HG03469 (cell line): ENCODE measurements at regions not wholly inside any gene's neighbourhood (a gene's known extent, or its start where the extent isn't known, plus 50 kb on each side); places are given as distances from the start of the nearest gene placed in this dataset.

Experiments used
- ATAC-seq: cut with Tn5 transposase; IDR thresholded peaks from one replicate; pipeline ENCODE4 v1.9.1; 2021; ENCODE audit warnings: mild to moderate bottlenecking, moderate library complexity, moderate number of reproducible peaks; ENCODE audit not compliant: unreplicated experiment

DNA sequence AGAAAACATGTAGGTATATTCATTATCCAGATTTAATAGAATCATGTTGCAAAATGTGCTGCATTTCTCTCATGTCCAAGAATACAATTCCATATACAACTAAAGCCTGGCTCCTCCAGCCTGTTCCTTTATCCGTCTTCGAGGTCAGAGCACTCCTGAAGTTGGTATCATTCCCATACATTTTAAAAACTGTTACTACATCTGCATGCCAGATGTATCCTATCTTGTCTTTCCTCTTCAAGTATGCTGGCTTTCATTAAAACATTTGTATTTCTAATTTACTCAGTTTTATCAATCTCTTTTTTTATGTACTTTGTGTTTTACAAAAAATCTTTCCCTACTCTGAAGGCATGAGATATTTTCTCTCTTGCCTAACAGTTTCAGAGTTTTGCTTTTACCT, 536.6 kb upstream of the USP24 start:
- ATAC-seq, result no peak

GRCh38 chr1:55750628-55750995, 535.4 kb upstream of the USP24 start:
- ATAC-seq, result no peak

GRCh38 chr1:55749975-55750627, 534.9 kb upstream of the USP24 start:
- no peak for ATAC-seq

GRCh38 chr1:55747408-55747841, 532.3 kb upstream of the USP24 start:
- no peak for ATAC-seq

GRCh38 chr1:55746710-55747109, 531.5 kb upstream of the USP24 start:
- no peak for ATAC-seq

DNA sequence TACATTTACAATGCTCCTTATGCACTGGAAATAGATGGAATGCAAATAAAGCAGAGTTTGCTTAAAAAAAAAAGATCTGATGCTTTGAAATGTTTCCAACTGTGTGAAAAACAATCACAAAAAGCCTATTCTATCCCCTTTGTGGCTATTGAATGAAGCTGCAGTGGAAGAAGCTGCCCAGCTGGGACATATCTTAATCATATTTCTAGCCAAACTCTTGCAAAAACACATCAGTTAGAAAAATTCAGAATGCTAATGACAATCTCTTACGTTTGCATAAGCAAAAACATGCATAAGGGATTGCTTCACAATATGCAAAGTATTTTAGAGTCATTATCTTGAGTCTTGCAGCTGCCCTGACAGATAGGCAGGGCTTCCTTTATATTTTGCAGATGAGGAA, 526.4 kb upstream of the USP24 start:
- no peak for ATAC-seq

GRCh38 chr1:55735106-55735505, 519.9 kb upstream of the USP24 start:
- ATAC-seq, result no peak

- ATAC-seq, result no peak
Observed at GRCh38 chr1:55726994-55727393, 511.8 kb upstream of the USP24 start.

GRCh38 chr1:55725378-55725777, 510.2 kb upstream of the USP24 start:
- no peak for ATAC-seq

- ATAC-seq, result no peak
Observed at GRCh38 chr1:55724551-55725325, 509.6 kb upstream of the USP24 start.

GRCh38 chr1:55723001-55723400, 507.8 kb upstream of the USP24 start:
- ATAC-seq, result no peak

DNA sequence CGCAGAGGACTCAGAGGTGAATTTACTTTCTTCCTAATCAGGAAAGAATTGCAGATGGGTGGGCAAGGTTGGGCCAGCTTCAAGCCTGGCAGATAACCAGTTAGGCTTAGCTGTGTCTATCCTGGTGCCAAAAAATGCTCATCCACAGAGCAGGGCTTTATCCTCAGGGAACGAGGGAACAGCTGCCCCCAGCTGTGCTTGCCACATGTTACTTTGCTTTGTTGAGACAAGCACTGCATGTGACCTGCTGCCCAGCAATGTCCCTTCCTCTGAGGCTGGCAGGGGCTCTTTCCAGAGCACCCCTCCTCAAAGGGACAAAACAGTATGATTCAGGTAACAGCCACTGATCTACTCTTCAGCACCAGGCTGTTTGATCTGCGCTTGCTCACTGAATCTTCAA, 505.1 kb upstream of the USP24 start:
- ATAC-seq, result no peak

GRCh38 chr1:55718758-55719671, 503.9 kb upstream of the USP24 start:
- ATAC-seq, result no peak

DNA sequence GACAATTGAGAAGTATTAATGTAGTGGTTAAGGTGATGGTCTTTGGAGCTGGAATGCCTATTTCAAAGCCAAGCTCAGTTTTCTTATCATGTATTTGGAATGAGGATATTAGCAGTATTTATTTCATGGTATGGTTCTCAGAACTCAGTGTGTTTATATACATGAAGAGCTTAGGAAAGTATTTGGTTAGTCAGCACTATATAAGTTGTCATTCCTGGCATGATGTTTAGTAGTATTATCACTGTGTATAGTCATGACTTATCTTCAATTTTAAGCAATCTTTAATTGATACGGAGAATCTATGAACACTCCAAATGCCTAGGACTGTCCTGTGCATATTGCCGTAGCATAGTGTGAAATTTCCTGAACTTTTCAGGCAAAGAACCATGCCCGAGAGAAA, 501.9 kb upstream of the USP24 start:
- ATAC-seq, result no peak

GRCh38 chr1:55716610-55717009, 501.4 kb upstream of the USP24 start:
- ATAC-seq, result no peak

DNA sequence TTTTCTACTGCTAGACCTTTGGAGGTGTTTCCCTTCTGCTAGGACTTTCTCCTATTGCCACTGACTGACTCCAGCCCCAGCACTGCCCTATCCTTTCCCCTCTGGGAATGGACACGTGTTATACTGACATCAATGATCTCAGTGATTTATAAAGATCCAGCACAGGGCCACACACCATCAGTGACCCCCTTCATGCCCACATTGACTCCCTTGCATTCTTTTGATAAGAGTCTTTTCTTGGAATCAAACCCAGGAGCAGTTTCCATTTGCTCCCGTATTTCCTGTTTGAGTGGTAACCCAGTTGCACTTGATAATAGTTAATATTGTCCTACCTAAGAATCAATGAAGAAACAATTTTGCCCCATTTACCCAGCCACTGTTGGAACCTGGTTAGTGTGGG, 501.0 kb upstream of the USP24 start:
- ATAC-seq, result no peak

DNA sequence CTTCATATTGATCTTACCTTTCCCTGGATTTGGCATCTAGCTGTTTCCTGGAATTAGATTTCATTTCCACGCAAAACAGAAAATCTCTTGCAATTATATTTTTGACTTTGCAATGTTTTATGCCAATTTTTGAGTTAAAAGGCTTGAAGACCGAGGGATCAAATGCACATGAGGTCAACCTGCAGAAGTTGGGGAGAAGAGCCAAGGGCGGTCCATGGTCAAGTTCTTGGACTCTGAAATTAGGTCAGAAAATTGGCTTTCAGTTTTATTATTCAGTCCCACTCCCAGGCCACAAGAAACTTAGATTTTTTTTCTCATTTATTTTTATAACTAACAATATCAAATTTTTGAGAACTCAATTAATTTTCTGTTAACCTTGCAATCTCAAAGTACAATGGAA, 499.1 kb upstream of the USP24 start:
- ATAC-seq, result no peak

DNA sequence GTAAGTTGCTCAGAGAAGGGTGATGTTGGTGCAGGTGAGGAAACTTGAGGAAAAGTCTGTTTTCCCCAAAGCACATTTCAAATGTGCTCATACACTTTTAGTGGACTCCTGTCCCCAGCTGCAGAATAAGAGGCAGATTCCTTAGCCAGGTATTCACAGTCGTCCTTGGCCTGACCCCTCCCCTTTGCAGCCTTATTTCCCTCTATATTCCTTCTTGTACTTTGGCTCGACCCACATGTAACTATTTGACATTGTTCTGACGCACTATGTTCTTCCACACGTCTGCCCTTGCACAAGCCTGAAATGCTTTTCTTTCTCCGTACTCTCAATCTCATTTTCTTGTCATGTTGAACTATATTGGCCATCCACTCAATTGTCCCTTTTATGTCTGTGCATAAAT, 498.4 kb upstream of the USP24 start:
- no peak for ATAC-seq

DNA sequence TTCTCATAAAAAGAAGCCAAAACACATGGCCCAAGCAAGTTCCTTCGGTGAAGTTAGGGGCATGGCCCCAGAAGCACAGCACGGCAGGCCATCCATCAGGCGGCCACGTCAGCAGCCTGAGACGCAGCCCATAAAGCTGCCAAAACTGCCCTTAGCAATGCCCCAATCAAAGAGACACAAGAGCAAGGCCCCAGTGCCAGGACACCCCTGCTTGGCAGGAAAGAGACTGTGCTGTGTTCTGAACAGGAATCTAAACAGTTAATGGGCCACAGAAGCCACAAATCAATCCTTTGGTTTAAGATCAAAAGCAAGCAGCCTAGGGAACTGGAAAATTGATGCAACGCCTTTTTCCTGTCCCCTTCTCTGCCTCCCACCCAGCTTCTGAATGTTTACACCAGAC, 497.0 kb upstream of the USP24 start:
- ATAC-seq, result no peak

DNA sequence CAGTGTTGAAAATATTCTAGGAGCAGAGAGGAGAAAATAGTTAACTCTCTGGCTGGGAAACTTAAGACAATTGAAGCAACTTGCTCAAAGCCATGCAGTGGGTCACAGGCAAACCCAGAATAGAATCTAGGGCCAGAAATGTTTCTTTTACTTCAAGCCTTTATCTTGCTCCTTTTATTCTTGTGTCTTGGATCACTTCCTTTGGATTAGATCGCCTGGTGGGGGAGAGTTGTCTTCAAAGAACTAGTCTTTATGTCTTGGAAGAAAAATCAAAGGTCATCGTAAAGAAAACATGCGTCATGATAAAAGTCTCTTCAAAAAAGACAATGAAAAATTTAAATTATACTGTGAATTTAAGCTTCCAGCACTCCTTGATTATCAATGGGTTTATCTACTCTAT, 493.6 kb upstream of the USP24 start:
- no peak for ATAC-seq

- ATAC-seq, result no peak
Observed at GRCh38 chr1:55707846-55708245, 492.7 kb upstream of the USP24 start.

DNA sequence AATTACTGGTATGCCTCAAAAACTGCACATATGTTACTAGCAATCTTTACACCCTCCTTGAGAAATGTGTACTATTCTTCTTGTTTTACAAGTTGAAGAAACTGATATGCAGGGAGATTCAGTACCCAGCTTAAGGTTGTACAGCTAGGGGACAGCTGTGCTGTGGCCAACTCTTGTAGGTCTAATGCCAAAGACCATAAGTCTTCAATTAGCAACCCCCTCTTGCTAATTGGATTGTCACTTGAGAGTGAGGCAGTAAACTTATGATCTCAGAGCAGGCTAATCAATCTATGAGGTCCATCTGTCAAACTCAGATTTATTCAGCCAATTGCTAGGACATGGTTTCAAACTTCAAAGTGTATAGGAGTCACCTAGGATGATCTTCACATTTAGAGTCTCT, 492.0 kb upstream of the USP24 start:
- no peak for ATAC-seq
